Neural progenitor cell (in vitro differentiated cells): ENCODE measurements at regions not wholly inside any gene's neighbourhood (a gene's known extent, or its start where the extent isn't known, plus 50 kb on each side); places are given as distances from the start of the nearest gene placed in this dataset.

Source experiments
- CTCF ChIP-seq: fragments of 200-600 bp; sonication (generic); IDR thresholded peaks from 2 replicates; pipeline ENCODE4 v1.5.1; 2017; ENCODE audit warnings: antibody characterized with exemption, mild to moderate bottlenecking
- EZH2 ChIP-seq: fragments of 200-600 bp; sonication (generic); IDR thresholded peaks from 2 replicates; pipeline ENCODE4 v1.6.1; 2017; ENCODE audit warnings: antibody characterized with exemption, mild to moderate bottlenecking, moderate library complexity
- EZH2phosphoT487 ChIP-seq: fragments of 200-600 bp; sonication (generic); IDR thresholded peaks from 2 replicates; pipeline ENCODE4 v1.6.1; 2017; ENCODE audit warnings: antibody characterized with exemption

GRCh38 chr4:108555701-108556100, 64.7 kb upstream of the RPL34 start:
- TF ChIP-seq CTCF (no peak), EZH2 (no peak), EZH2phosphoT487 (no peak)
